H1 (cell line): ENCODE measurements at regions not wholly inside any gene's neighbourhood (a gene's known extent, or its start where the extent isn't known, plus 50 kb on each side); places are given as distances from the start of the nearest gene placed in this dataset.

Experiments used
- CTCF ChIA-PET: fragments of 300-600 bp; sonication (Branson Sonifier 250); formaldehyde crosslinking; loops from one replicate; lab custom pipeline; 2021; ENCODE audit not compliant: partially characterized antibody; lab: Charles Lee
- POLR2A ChIA-PET: fragments of 300-600 bp; sonication (Branson Sonifier 250); formaldehyde crosslinking; loops from one replicate; lab custom pipeline; 2021; ENCODE audit warnings: inconsistent platforms; ENCODE audit not compliant: partially characterized antibody; lab: Charles Lee
- DNase-seq, 2 experiments: peaks; one replicate each; pipeline versions ENCODE4 v3.0.0 to v3.0.0-alpha.2; 2010 to 2022; ENCODE audit warnings: low spot score in 2 of 2, low read depth in 1 of 2, mixed read lengths in 1 of 2
- FAIRE-seq: peaks from 2 replicates; lab custom pipeline; 2011; peaks lifted over from hg19 to GRCh38; lab: Jason Lieb, UNC
- H2AFZ ChIP-seq: 2 replicates; pipeline ENCODE4 v1.8.1; 2012; ENCODE audit warnings: low read length, inconsistent platforms
- H2AK5ac ChIP-seq: 2 replicates; pipeline ENCODE4 v1.6.1; 2013; ENCODE audit warnings: low read depth, low read length
- H2BK120ac ChIP-seq: replicated peaks from 2 replicates; pipeline ENCODE3; 2013; ENCODE audit warnings: low read depth, low read length, inconsistent platforms
- H2BK12ac ChIP-seq: 2 replicates; pipeline ENCODE4 v1.6.1; 2013; ENCODE audit warnings: low read depth, low read length
- H2BK15ac ChIP-seq: 2 replicates; pipeline ENCODE4 v1.6.1; 2013; ENCODE audit warnings: low read length
- H2BK20ac ChIP-seq: 2 replicates; pipeline ENCODE4 v1.6.1; 2013; ENCODE audit warnings: low read length
- H2BK5ac ChIP-seq: 2 replicates; pipeline ENCODE4 v1.6.1; 2013; ENCODE audit warnings: low read depth, low read length
- H3K14ac ChIP-seq: 2 replicates; pipeline ENCODE4 v1.6.1; 2013; ENCODE audit warnings: inconsistent platforms; ENCODE audit not compliant: insufficient read length
- H3K18ac ChIP-seq: 2 replicates; pipeline ENCODE4 v1.6.1; 2013; ENCODE audit warnings: low read length; ENCODE audit errors: extremely low read depth
- H3K23ac ChIP-seq: 2 replicates; pipeline ENCODE4 v1.6.1; 2013; ENCODE audit warnings: inconsistent platforms; ENCODE audit not compliant: insufficient read length
- H3K23me2 ChIP-seq: 2 replicates; pipeline ENCODE4 v1.6.1; 2013; ENCODE audit warnings: low read depth, low read length
- H3K27ac ChIP-seq: 2 replicates; pipeline ENCODE4 v1.6.1; 2011; ENCODE audit warnings: low read depth, low read length, inconsistent platforms
- H3K27me3 ChIP-seq, 4 experiments: replicated peaks in 1 of 4; 1 replicate in 1 of 4; 2 replicates in 3 of 4; pipeline versions ENCODE4 v1.6.1 to v1.8.1; 2011 to 2013; ENCODE audit warnings: low read length in 3 of 4, mild to moderate bottlenecking in 3 of 4, inconsistent platforms in 2 of 4, mixed read lengths in 2 of 4, moderate library complexity in 1 of 4; ENCODE audit not compliant: control insufficient read depth in 3 of 4, insufficient read depth in 3 of 4; ENCODE audit errors: extremely low read depth in 1 of 4
- H3K36me3 ChIP-seq, 4 experiments: 2 replicates each; pipeline versions ENCODE4 v1.6.1 to v1.8.1; 2011 to 2013; ENCODE audit warnings: mild to moderate bottlenecking in 4 of 4, low read length in 3 of 4, moderate library complexity in 2 of 4, control low read depth in 1 of 4, inconsistent platforms in 1 of 4; ENCODE audit not compliant: insufficient read depth in 4 of 4, control insufficient read depth in 2 of 4
- H3K4ac ChIP-seq: replicated peaks from 2 replicates; pipeline ENCODE3; 2013; ENCODE audit warnings: low read length, low read depth, mixed read lengths, inconsistent platforms; ENCODE audit not compliant: insufficient read length
- H3K4me1 ChIP-seq, 4 experiments: replicated peaks in 1 of 4; 1 replicate in 1 of 4; 2 replicates in 3 of 4; pipeline versions ENCODE4 v1.6.1 to v1.8.1; 2011 to 2013; ENCODE audit warnings: low read length in 3 of 4, inconsistent platforms in 2 of 4, mixed read lengths in 1 of 4; ENCODE audit not compliant: insufficient read depth in 4 of 4, control insufficient read depth in 3 of 4
- H3K4me2 ChIP-seq, 2 experiments: 2 replicates each; pipeline versions ENCODE4 v1.6.1 to v1.8.1; 2011 to 2013; ENCODE audit warnings: low read depth in 2 of 2, low read length in 2 of 2, control low read depth in 1 of 2, inconsistent platforms in 1 of 2, mild to moderate bottlenecking in 1 of 2; ENCODE audit not compliant: insufficient read depth in 1 of 2
- H3K4me3 ChIP-seq, 4 experiments: fragments of 200-600, 300-600 bp in 1 of 4; sonication (generic), shearing (Covaris generic), sonication (Bioruptor Twin) in 1 of 4; 2 replicates each; pipeline versions ENCODE4 v1.5.1 to v1.8.1; 2011 to 2016; ENCODE audit warnings: low read length in 4 of 4, low read depth in 3 of 4, control low read depth in 2 of 4, inconsistent platforms in 2 of 4, mild to moderate bottlenecking in 2 of 4, mixed read lengths in 1 of 4, moderate library complexity in 1 of 4; ENCODE audit not compliant: insufficient read depth in 2 of 4; ENCODE audit errors: extremely low read depth in 1 of 4
- H3K56ac ChIP-seq: replicated peaks from 2 replicates; pipeline ENCODE3; 2013; ENCODE audit warnings: low read depth, mild to moderate bottlenecking, mixed read lengths, low read length, inconsistent platforms; ENCODE audit not compliant: insufficient read length
- H3K79me1 ChIP-seq: 2 replicates; pipeline ENCODE4 v1.6.1; 2013; ENCODE audit warnings: low read depth, low read length, control low read depth
- H3K79me2 ChIP-seq, 2 experiments: 2 replicates each; pipeline versions ENCODE4 v1.6.1 to v1.8.1; 2012 to 2013; ENCODE audit warnings: low read length in 2 of 2, mild to moderate bottlenecking in 2 of 2, inconsistent platforms in 1 of 2; ENCODE audit not compliant: insufficient read depth in 2 of 2, control insufficient read depth in 1 of 2
- H3K9ac ChIP-seq, 4 experiments: replicated peaks in 1 of 4; 1 replicate in 1 of 4; 2 replicates in 3 of 4; pipeline versions ENCODE4 v1.6.1 to v1.8.1; 2011 to 2013; ENCODE audit warnings: low read depth in 3 of 4, low read length in 3 of 4, control low read depth in 2 of 4, mild to moderate bottlenecking in 2 of 4, moderate library complexity in 2 of 4, inconsistent platforms in 1 of 4; ENCODE audit errors: extremely low read depth in 1 of 4
- H3K9me3 ChIP-seq, 2 experiments: 2 replicates each; pipeline versions ENCODE4 v1.6.1 to v1.8.1; 2012 to 2013; ENCODE audit warnings: mild to moderate bottlenecking in 2 of 2, moderate library complexity in 2 of 2, control low read depth in 1 of 2, inconsistent platforms in 1 of 2, low read depth in 1 of 2, low read length in 1 of 2, mixed read lengths in 1 of 2; ENCODE audit not compliant: insufficient read depth in 2 of 2
- H4K20me1 ChIP-seq, 2 experiments: replicated peaks in 1 of 2; 2 replicates each; pipeline versions ENCODE3 to v1.8.1; 2011 to 2013; ENCODE audit warnings: inconsistent platforms in 2 of 2, low read length in 2 of 2, mild to moderate bottlenecking in 1 of 2; ENCODE audit not compliant: insufficient read depth in 2 of 2, control insufficient read depth in 1 of 2
- H4K5ac ChIP-seq: 2 replicates; pipeline ENCODE4 v1.6.1; 2013; ENCODE audit warnings: low read length, low read depth, mixed read lengths, inconsistent platforms; ENCODE audit not compliant: insufficient read length
- H4K8ac ChIP-seq: 2 replicates; pipeline ENCODE4 v1.8.0; 2013; ENCODE audit warnings: mild to moderate bottlenecking, moderate library complexity, low read length, inconsistent platforms; ENCODE audit not compliant: insufficient read depth; ENCODE audit errors: extremely low read depth
- H4K91ac ChIP-seq: replicated peaks from 2 replicates; pipeline ENCODE3; 2013; ENCODE audit warnings: low read length, mixed read lengths, inconsistent platforms; ENCODE audit not compliant: insufficient read length
- CBX5 ChIP-seq: fragments of 300-800, 300-1000 bp; sonication (generic); IDR thresholded peaks from 2 replicates; pipeline ENCODE4 v1.7.1; 2016; ENCODE audit warnings: antibody characterized with exemption, low read length, low read depth
- NRF1 ChIP-seq: IDR thresholded peaks from 2 replicates; pipeline ENCODE4 v1.6.1; 2011; ENCODE audit warnings: mild to moderate bottlenecking, low read depth, low read length, improper control_type of control experiment
- SIN3A ChIP-seq, 2 experiments: IDR thresholded peaks in 1 of 2; conservative IDR thresholded peaks in 1 of 2; 2 replicates each; pipeline ENCODE4 v1.6.1; 2011 to 2012; ENCODE audit warnings: low read length in 2 of 2, improper control_type of control experiment in 1 of 2, low read depth in 1 of 2, mild to moderate bottlenecking in 1 of 2
- SP1 ChIP-seq: IDR thresholded peaks from 2 replicates; pipeline ENCODE4 v1.6.1; 2011; ENCODE audit warnings: low read depth, low read length
- SUZ12 ChIP-seq: fragments of 200-600 bp; sonication (generic); IDR thresholded peaks from 2 replicates; pipeline ENCODE4 v1.6.1; 2012; ENCODE audit warnings: mild to moderate bottlenecking, inconsistent platforms, low read length, moderate library complexity, mixed read lengths
- TCF12 ChIP-seq: IDR thresholded peaks from 2 replicates; pipeline ENCODE4 v1.6.1; 2011; ENCODE audit warnings: low read depth, mild to moderate bottlenecking, low read length
- WGBS, 2 experiments: shearing (Covaris generic) in 1 of 2; methylation state at CpG; one replicate each; pipeline versions ENCODE4 v1.1.6 to v1.1.7; 2013 to 2015; ENCODE audit warnings: low lambda C conversion rate in 2 of 2, mixed read lengths in 2 of 2, inconsistent platforms in 1 of 2, low coverage in 1 of 2, missing lambda C conversion rate in 1 of 2; ENCODE audit not compliant: insufficient replicate concordance in 2 of 2, insufficient coverage in 1 of 2, insufficient read length in 1 of 2; ENCODE audit errors: extremely low coverage in 1 of 2, missing lambda C conversion rate in 1 of 2; 5-methylcytosine and 5-hydroxymethylcytosine counted together

DNA sequence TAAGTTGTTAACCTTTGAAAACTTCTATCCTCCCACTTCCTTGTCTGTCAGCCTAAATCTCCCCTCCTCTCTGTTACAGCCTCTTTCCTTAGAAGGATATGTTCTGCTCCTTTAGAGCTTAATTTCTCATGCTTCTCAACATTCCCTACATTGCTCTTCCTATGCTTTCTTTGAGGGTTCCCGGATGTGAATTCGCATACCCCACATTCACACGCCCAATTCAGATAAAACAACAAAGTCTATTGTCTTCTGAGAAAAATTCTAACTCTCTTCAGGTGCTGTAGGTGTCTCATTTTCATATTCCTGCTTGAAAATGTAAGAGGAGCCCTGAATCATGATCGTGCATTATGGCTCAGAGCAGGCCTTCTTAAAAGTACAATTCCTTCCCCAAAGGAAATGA lies 171.8 kb upstream of the DPH6 start:
- DNase-seq (no peak), FAIRE-seq (peak; percentile 45)
- Histone ChIP-seq H4K91ac (no peak overlapping the region), H3K4me1 (0 out of 7 replicates have a peak, but pooled peaks cover 0 to 3% (median 0%) of the 10 kb centered on the region in 4 experiments), H4K20me1 (no peaks in the 10 kb centered on the region), H3K4me3 (no peak overlapping the region), H2BK15ac (no peak overlapping the region), H3K79me2 (no peaks in the 10 kb centered on the region), H3K4me2 (no peak overlapping the region), H4K8ac (no peak overlapping the region), H2AFZ (no peak overlapping the region), H3K27ac (no peak overlapping the region), H4K5ac (no peak overlapping the region), H3K36me3 (no peaks in the 10 kb centered on the region), H3K9me3 (no peaks in the 10 kb centered on the region), H2AK5ac (no peak overlapping the region), H2BK20ac (no peak overlapping the region), H3K27me3 (no peaks in the 10 kb centered on the region), H3K14ac (no peak overlapping the region), H3K79me1 (no peaks in the 10 kb centered on the region), H3K4ac (no peak overlapping the region), H3K23me2 (no peaks in the 10 kb centered on the region), H3K9ac (no peak overlapping the region), H2BK12ac (no peak overlapping the region), H2BK5ac (no peak overlapping the region), H3K56ac (no peak overlapping the region), H3K23ac (no peak overlapping the region), H3K18ac (no peak overlapping the region), H2BK120ac (no peak overlapping the region)
- 69% methylated on average over 4 of the region's 4 CpGs; no CpG with 5 or more reads in 1 of the 2 experiments for WGBS, 2 experiments
- CTCF ChIA-PET: interaction anchor here (1.2 kb wide), 1 partner anchor 16 kb away, joined by 3 read pairs; no protein-coding TSS in a partner anchor
- POLR2A ChIA-PET: no interaction called here
- TF ChIP-seq CBX5: no peak
- TF ChIP-seq SP1: no peak
- no peak for TF ChIP-seq NRF1
- no peak for TF ChIP-seq TCF12
- TF ChIP-seq SIN3A (conservative IDR thresholded peaks at IDR 0.05 in 1 of 2, IDR thresholded peaks at IDR 0.05 in 1 of 2; ENCODE audit: low read depth in 1 of 2, low read length in 2 of 2): no peak
- TF ChIP-seq SUZ12: no peak
